A172 (cell line): ENCODE measurements at regions not wholly inside any gene's neighbourhood (a gene's known extent, or its start where the extent isn't known, plus 50 kb on each side); places are given as distances from the start of the nearest gene placed in this dataset.

Experiments used
- DNase-seq: peaks from one replicate; pipeline ENCODE4 v3.0.0-alpha.2; 2015; ENCODE audit warnings: low spot score

GRCh38 chrX:17206584-17206983, 168.4 kb upstream of the NHS start:
- no peak for DNase-seq

- DNase-seq = no peak
These were observed 160.0 kb upstream of the NHS start for GRCh38 chrX:17214962-17215361.

- DNase-seq = no peak
These were observed 148.3 kb upstream of the NHS start for GRCh38 chrX:17226736-17227135.

GRCh38 chrX:17237146-17237545, 137.9 kb upstream of the NHS start:
- no peak for DNase-seq

- DNase-seq = peak; percentile 40
These were observed 132.5 kb upstream of the NHS start for GRCh38 chrX:17242470-17242869.

GRCh38 chrX:17247144-17247543, 127.9 kb upstream of the NHS start:
- peak; percentile 2 for DNase-seq

- no peak for DNase-seq
These were observed 112.9 kb upstream of the NHS start for GRCh38 chrX:17262123-17262522.

GRCh38 chrX:17266136-17266535, 108.9 kb upstream of the NHS start:
- no peak for DNase-seq

GRCh38 chrX:17278961-17279360, 96.0 kb upstream of the NHS start:
- DNase-seq = no peak

GRCh38 chrX:17285983-17286382, 89.0 kb upstream of the NHS start:
- no peak for DNase-seq

GRCh38 chrX:17291171-17291900, 83.7 kb upstream of the NHS start:
- no peak for DNase-seq

GRCh38 chrX:17292111-17292527, 82.9 kb upstream of the NHS start:
- no peak for DNase-seq

GRCh38 chrX:17294561-17294960, 80.4 kb upstream of the NHS start:
- no peak for DNase-seq

GRCh38 chrX:17295791-17296190, 79.2 kb upstream of the NHS start:
- no peak for DNase-seq

- no peak for DNase-seq
These were observed 76.4 kb upstream of the NHS start for GRCh38 chrX:17298564-17298963.

- no peak for DNase-seq
These were observed 75.8 kb upstream of the NHS start for GRCh38 chrX:17299206-17299605.

GRCh38 chrX:17323397-17323796, 51.6 kb upstream of the NHS start:
- no peak for DNase-seq
